ENCODE measurements at regions not wholly inside any gene's neighbourhood (a gene's known extent, or its start where the extent isn't known, plus 50 kb on each side); places are given as distances from the start of the nearest gene placed in this dataset.

GRCh38 chr2:207334624-207335371 lies 169.1 kb upstream of the KLF7 start:
- intact Hi-C loops (cut with micrococcal nuclease; ENCODE audit: unreplicated experiment) = no loop called here
- Mint-ChIP-seq H3K27ac (ENCODE audit: unreplicated experiment) (no peak overlapping the region), H3K4me1 (ENCODE audit: low read depth, unreplicated experiment) (no peaks in the 10 kb centered on the region), H3K36me3 (ENCODE audit: insufficient read depth, unreplicated experiment) (no peaks in the 10 kb centered on the region), H3K4me3 (ENCODE audit: low read depth, unreplicated experiment) (no peak overlapping the region), H3K27me3 (ENCODE audit: unreplicated experiment) (no peaks in the 10 kb centered on the region), H3K9me3 (ENCODE audit: low read depth, unreplicated experiment) (no peaks in the 10 kb centered on the region)
- no peak for TF ChIP-seq CTCF (IDR thresholded peaks at IDR 0.05; ENCODE audit: unreplicated experiment)
- no TSS peak for BruUV-seq (replicated peaks)
- DNase-seq = no peak
- CTCF ChIA-PET = no interaction called here

GRCh38 chr2:207337234-207338219 lies 171.8 kb upstream of the KLF7 start:
- no peak for TF ChIP-seq CTCF (IDR thresholded peaks at IDR 0.05; ENCODE audit: unreplicated experiment)
- Mint-ChIP-seq H3K36me3 (ENCODE audit: insufficient read depth, unreplicated experiment) (no peaks in the 10 kb centered on the region), H3K27me3 (ENCODE audit: unreplicated experiment) (no peaks in the 10 kb centered on the region), H3K27ac (ENCODE audit: unreplicated experiment) (no peak overlapping the region), H3K9me3 (ENCODE audit: low read depth, unreplicated experiment) (no peaks in the 10 kb centered on the region), H3K4me3 (ENCODE audit: low read depth, unreplicated experiment) (no peak overlapping the region), H3K4me1 (ENCODE audit: low read depth, unreplicated experiment) (no peaks in the 10 kb centered on the region)
- intact Hi-C loops (cut with micrococcal nuclease; ENCODE audit: unreplicated experiment) = no loop called here
- BruUV-seq (replicated peaks) = no TSS peak
- CTCF ChIA-PET = no interaction called here
- DNase-seq = no peak

GRCh38 chr2:207338220-207338607 lies 172.5 kb upstream of the KLF7 start:
- Mint-ChIP-seq H3K36me3 (ENCODE audit: insufficient read depth, unreplicated experiment) (no peaks in the 10 kb centered on the region), H3K4me1 (ENCODE audit: low read depth, unreplicated experiment) (no peaks in the 10 kb centered on the region), H3K27ac (ENCODE audit: unreplicated experiment) (no peak overlapping the region), H3K4me3 (ENCODE audit: low read depth, unreplicated experiment) (no peak overlapping the region), H3K9me3 (ENCODE audit: low read depth, unreplicated experiment) (no peaks in the 10 kb centered on the region), H3K27me3 (ENCODE audit: unreplicated experiment) (no peaks in the 10 kb centered on the region)
- CTCF ChIA-PET = no interaction called here
- no TSS peak for BruUV-seq (replicated peaks)
- intact Hi-C loops (cut with micrococcal nuclease; ENCODE audit: unreplicated experiment) = no loop called here
- no peak for DNase-seq
- no peak for TF ChIP-seq CTCF (IDR thresholded peaks at IDR 0.05; ENCODE audit: unreplicated experiment)

GRCh38 chr2:207338610-207339009 lies 172.9 kb upstream of the KLF7 start:
- intact Hi-C loops (cut with micrococcal nuclease; ENCODE audit: unreplicated experiment) = no loop called here
- no peaks in the 10 kb centered on the region for H3K4me1 Mint-ChIP-seq (ENCODE audit: low read depth, unreplicated experiment)
- H3K27ac Mint-ChIP-seq (ENCODE audit: unreplicated experiment) = no peak overlapping the region

More at GRCh38 chr2:207338610-207339009, 172.9 kb upstream of the KLF7 start:
- no TSS peak for BruUV-seq (replicated peaks)
- CTCF ChIA-PET = no interaction called here
- no peak overlapping the region for H3K4me3 Mint-ChIP-seq (ENCODE audit: low read depth, unreplicated experiment)
- H3K36me3 Mint-ChIP-seq (ENCODE audit: insufficient read depth, unreplicated experiment) = no peaks in the 10 kb centered on the region
- no peak for DNase-seq
- no peaks in the 10 kb centered on the region for H3K27me3 Mint-ChIP-seq (ENCODE audit: unreplicated experiment)
- TF ChIP-seq CTCF (IDR thresholded peaks at IDR 0.05; ENCODE audit: unreplicated experiment) = no peak
- H3K9me3 Mint-ChIP-seq (ENCODE audit: low read depth, unreplicated experiment) = no peaks in the 10 kb centered on the region
